ENCODE measurements at regions not wholly inside any gene's neighbourhood (a gene's known extent, or its start where the extent isn't known, plus 50 kb on each side); places are given as distances from the start of the nearest gene placed in this dataset.
"Not testable (repeated sequence)": the region's sequence is repeated elsewhere in the genome, so short reads cannot be mapped to it uniquely, and the experiment has no call there.

DNA sequence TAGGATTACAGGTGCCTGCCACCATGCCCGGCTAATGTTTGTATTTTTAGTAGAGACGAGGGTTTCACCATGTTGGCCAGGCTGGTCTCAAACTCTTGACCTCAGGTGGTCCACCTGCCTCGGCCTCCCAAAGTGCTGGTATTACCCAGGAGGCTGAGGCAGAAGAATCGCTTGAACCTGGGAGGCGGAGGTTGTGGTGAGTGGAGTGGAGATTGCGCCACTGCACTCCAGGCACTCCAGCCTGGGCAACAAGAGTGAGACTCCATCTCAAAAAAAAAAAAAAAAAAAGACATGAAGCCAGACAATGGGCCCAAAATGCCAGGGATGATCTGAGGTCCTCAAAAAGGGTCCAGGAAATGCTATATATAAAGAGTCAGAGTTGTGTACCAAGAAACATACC, 392.9 kb downstream of the SEC14L1 start:
- not testable (repeated sequence) for H3K27ac Mint-ChIP-seq (ENCODE audit: low read depth); H3K36me3 Mint-ChIP-seq (ENCODE audit: insufficient read depth); DNase-seq (ENCODE audit: low spot score in 2 of 2); H3K4me3 Mint-ChIP-seq; ATAC-seq (replicated peaks; ENCODE audit: extremely low read depth, poor library complexity, severe bottlenecking); H3K9me3 Mint-ChIP-seq
- H3K27me3 Mint-ChIP-seq: peaks cover 12% of the 10 kb centered on the region
- H3K4me1 Mint-ChIP-seq: peaks cover 11% of the 10 kb centered on the region

- no peak for DNase-seq (ENCODE audit: low spot score in 2 of 2)
- Mint-ChIP-seq H3K4me1 (peaks cover 11% of the 10 kb centered on the region), H3K27me3 (peaks cover 12% of the 10 kb centered on the region), H3K36me3 (ENCODE audit: insufficient read depth) (peaks cover 1% of the 10 kb centered on the region), H3K27ac (ENCODE audit: low read depth) (no peak overlapping the region), H3K9me3 (no peaks in the 10 kb centered on the region), H3K4me3 (no peak overlapping the region)
- no peak for ATAC-seq (replicated peaks; ENCODE audit: extremely low read depth, poor library complexity, severe bottlenecking)
Observed at GRCh38 chr17:77534137-77534536, 393.4 kb downstream of the SEC14L1 start.

GRCh38 chr17:77535435-77535834, 394.7 kb downstream of the SEC14L1 start:
- Mint-ChIP-seq H3K4me1 (peaks cover 11% of the 10 kb centered on the region), H3K36me3 (ENCODE audit: insufficient read depth) (no peaks in the 10 kb centered on the region)
- DNase-seq (ENCODE audit: low spot score in 2 of 2): no peak

GRCh38 chr17:77535892-77536291, 395.1 kb downstream of the SEC14L1 start:
- Mint-ChIP-seq H3K4me1 (peaks cover 11% of the 10 kb centered on the region), H3K4me3 (no peak overlapping the region), H3K36me3 (ENCODE audit: insufficient read depth) (no peaks in the 10 kb centered on the region), H3K9me3 (no peaks in the 10 kb centered on the region), H3K27ac (ENCODE audit: low read depth) (no peak overlapping the region), H3K27me3 (peaks cover 24% of the 10 kb centered on the region)
- no peak for DNase-seq (ENCODE audit: low spot score in 2 of 2)
- no peak for ATAC-seq (replicated peaks; ENCODE audit: extremely low read depth, poor library complexity, severe bottlenecking)

More at GRCh38 chr17:77535435-77535834, 394.7 kb downstream of the SEC14L1 start:
- Mint-ChIP-seq H3K27ac (ENCODE audit: low read depth) (no peak overlapping the region), H3K27me3 (peaks cover 20% of the 10 kb centered on the region), H3K4me3 (no peak overlapping the region), H3K9me3 (no peaks in the 10 kb centered on the region)
- no peak for ATAC-seq (replicated peaks; ENCODE audit: extremely low read depth, poor library complexity, severe bottlenecking)

GRCh38 chr17:77537566-77537965, 396.8 kb downstream of the SEC14L1 start:
- H3K9me3 Mint-ChIP-seq: no peaks in the 10 kb centered on the region
- H3K4me1 Mint-ChIP-seq: peaks cover 11% of the 10 kb centered on the region
- H3K36me3 Mint-ChIP-seq (ENCODE audit: insufficient read depth): no peaks in the 10 kb centered on the region
- no peak overlapping the region for H3K27ac Mint-ChIP-seq (ENCODE audit: low read depth)
- ATAC-seq (replicated peaks; ENCODE audit: extremely low read depth, poor library complexity, severe bottlenecking): no peak
- no peak overlapping the region for H3K4me3 Mint-ChIP-seq
- DNase-seq (ENCODE audit: low spot score in 2 of 2): no peak
- H3K27me3 Mint-ChIP-seq: peaks cover 32% of the 10 kb centered on the region

GRCh38 chr17:77540531-77540930, 399.8 kb downstream of the SEC14L1 start:
- no peaks in the 10 kb centered on the region for H3K9me3 Mint-ChIP-seq
- peaks cover 6% of the 10 kb centered on the region for H3K4me1 Mint-ChIP-seq
- DNase-seq (ENCODE audit: low spot score in 2 of 2) (no peak), ATAC-seq (replicated peaks; ENCODE audit: extremely low read depth, poor library complexity, severe bottlenecking) (no peak)
- H3K27ac Mint-ChIP-seq (ENCODE audit: low read depth): no peak overlapping the region
- H3K27me3 Mint-ChIP-seq: peaks cover 32% of the 10 kb centered on the region
- H3K36me3 Mint-ChIP-seq (ENCODE audit: insufficient read depth): no peaks in the 10 kb centered on the region
- H3K4me3 Mint-ChIP-seq: no peak overlapping the region

- no peaks in the 10 kb centered on the region for H3K9me3 Mint-ChIP-seq
- H3K4me3 Mint-ChIP-seq: no peak overlapping the region
- ATAC-seq (replicated peaks; ENCODE audit: extremely low read depth, poor library complexity, severe bottlenecking) (no peak), DNase-seq (ENCODE audit: low spot score in 2 of 2) (no peak)
- no peak overlapping the region for H3K27ac Mint-ChIP-seq (ENCODE audit: low read depth)
- H3K36me3 Mint-ChIP-seq (ENCODE audit: insufficient read depth): no peaks in the 10 kb centered on the region
- H3K27me3 Mint-ChIP-seq: peaks cover 32% of the 10 kb centered on the region
- H3K4me1 Mint-ChIP-seq: peaks cover 1% of the 10 kb centered on the region
Observed at GRCh38 chr17:77540975-77541374, 400.2 kb downstream of the SEC14L1 start.

DNA sequence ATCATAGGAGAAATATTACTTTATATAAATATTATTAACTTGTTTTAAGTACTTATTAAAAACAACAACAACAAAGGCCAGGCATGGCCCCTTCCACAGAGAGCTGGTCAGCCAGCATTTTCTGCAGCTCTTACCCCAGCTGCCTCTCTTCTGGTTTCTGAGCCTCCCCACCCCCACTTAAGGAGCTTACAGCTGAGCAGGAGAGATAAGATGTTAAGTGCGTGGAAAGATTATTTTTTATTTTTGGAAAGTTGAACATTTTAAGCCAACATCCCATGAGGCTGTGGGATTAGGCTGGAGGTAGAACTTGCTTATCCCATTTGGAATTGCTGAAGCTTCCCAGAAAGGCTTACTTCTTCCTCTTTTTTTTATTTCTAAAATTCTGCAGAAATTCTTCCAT, 401.2 kb downstream of the SEC14L1 start:
- H3K4me1 Mint-ChIP-seq: no peaks in the 10 kb centered on the region
- no peaks in the 10 kb centered on the region for H3K36me3 Mint-ChIP-seq (ENCODE audit: insufficient read depth)
- no peaks in the 10 kb centered on the region for H3K9me3 Mint-ChIP-seq
- H3K27ac Mint-ChIP-seq (ENCODE audit: low read depth): no peak overlapping the region
- no peak for ATAC-seq (replicated peaks; ENCODE audit: extremely low read depth, poor library complexity, severe bottlenecking)
- no peak for DNase-seq (ENCODE audit: low spot score in 2 of 2)
- H3K4me3 Mint-ChIP-seq: no peak overlapping the region
- H3K27me3 Mint-ChIP-seq: peaks cover 32% of the 10 kb centered on the region

- H3K27me3 Mint-ChIP-seq: peaks cover 27% of the 10 kb centered on the region
- H3K4me3 Mint-ChIP-seq: no peak overlapping the region
- H3K4me1 Mint-ChIP-seq: no peaks in the 10 kb centered on the region
- H3K9me3 Mint-ChIP-seq: no peaks in the 10 kb centered on the region
- H3K36me3 Mint-ChIP-seq (ENCODE audit: insufficient read depth): no peaks in the 10 kb centered on the region
- no peak overlapping the region for H3K27ac Mint-ChIP-seq (ENCODE audit: low read depth)
- peak in 1 of 2 donors; percentile 25 for DNase-seq (ENCODE audit: low spot score in 2 of 2)
- ATAC-seq (replicated peaks; ENCODE audit: extremely low read depth, poor library complexity, severe bottlenecking): no peak
Observed at GRCh38 chr17:77542551-77543490, 402.1 kb downstream of the SEC14L1 start.

DNA sequence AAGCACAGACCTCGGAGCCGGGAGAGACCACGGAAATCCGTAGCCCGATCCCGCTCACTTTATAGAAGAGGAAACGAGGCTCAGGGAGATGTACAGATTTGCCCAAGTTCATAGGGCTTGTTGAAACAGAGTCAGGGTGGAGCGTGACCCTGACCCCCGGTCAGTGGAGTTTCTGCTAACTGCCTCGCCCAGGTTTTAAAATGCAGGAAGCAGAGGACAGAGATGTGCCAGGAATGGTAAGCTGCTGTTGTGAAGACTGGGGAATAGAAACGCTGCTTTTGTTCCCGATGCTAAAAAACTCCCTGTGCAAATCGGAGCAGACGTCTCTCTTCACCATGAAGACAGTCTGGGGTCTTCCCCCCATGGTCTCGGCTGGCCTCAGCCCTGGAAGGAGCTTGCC, 403.0 kb downstream of the SEC14L1 start:
- no peaks in the 10 kb centered on the region for H3K4me1 Mint-ChIP-seq
- peaks cover 20% of the 10 kb centered on the region for H3K27me3 Mint-ChIP-seq
- H3K27ac Mint-ChIP-seq (ENCODE audit: low read depth): no peak overlapping the region
- H3K36me3 Mint-ChIP-seq (ENCODE audit: insufficient read depth): no peaks in the 10 kb centered on the region
- DNase-seq (ENCODE audit: low spot score in 2 of 2) (no peak), ATAC-seq (replicated peaks; ENCODE audit: extremely low read depth, poor library complexity, severe bottlenecking) (no peak)
- no peaks in the 10 kb centered on the region for H3K9me3 Mint-ChIP-seq
- H3K4me3 Mint-ChIP-seq: no peak overlapping the region

GRCh38 chr17:77544347-77545110, 403.8 kb downstream of the SEC14L1 start:
- Mint-ChIP-seq H3K4me3 (no peak overlapping the region), H3K9me3 (no peaks in the 10 kb centered on the region), H3K27me3 (peaks cover 20% of the 10 kb centered on the region), H3K27ac (ENCODE audit: low read depth) (no peak overlapping the region), H3K4me1 (no peaks in the 10 kb centered on the region), H3K36me3 (ENCODE audit: insufficient read depth) (peaks cover 1% of the 10 kb centered on the region)
- no peak for DNase-seq (ENCODE audit: low spot score in 2 of 2)
- no peak for ATAC-seq (replicated peaks; ENCODE audit: extremely low read depth, poor library complexity, severe bottlenecking)

- Mint-ChIP-seq H3K4me1 (no peaks in the 10 kb centered on the region), H3K27ac (ENCODE audit: low read depth) (no peak overlapping the region), H3K36me3 (ENCODE audit: insufficient read depth) (peaks cover 1% of the 10 kb centered on the region), H3K27me3 (no peaks in the 10 kb centered on the region), H3K4me3 (no peak overlapping the region), H3K9me3 (no peaks in the 10 kb centered on the region)
- ATAC-seq (replicated peaks; ENCODE audit: extremely low read depth, poor library complexity, severe bottlenecking): no peak
- DNase-seq (ENCODE audit: low spot score in 2 of 2): no peak
Observed at GRCh38 chr17:77546772-77547241, 406.0 kb downstream of the SEC14L1 start.
